NCI-H82 treated with DMSO at 0.1 percent for 48 hours (cell line): ENCODE measurements at regions not wholly inside any gene's neighbourhood (a gene's known extent, or its start where the extent isn't known, plus 50 kb on each side); places are given as distances from the start of the nearest gene placed in this dataset.
"Not testable (repeated sequence)": the region's sequence is repeated elsewhere in the genome, so short reads cannot be mapped to it uniquely, and the experiment has no call there.

Experiments
- DNase-seq: peaks from one replicate; lab custom pipeline; 2025; ENCODE audit not compliant: unreplicated experiment; lab: John Stamatoyannopoulos, UW

- DNase-seq = no peak
Observed at GRCh38 chrX:7640392-7640791, 202.6 kb upstream of the VCX start.

GRCh38 chrX:7638078-7638710 lies 204.8 kb upstream of the VCX start:
- DNase-seq = no peak

- DNase-seq = no peak
Observed at GRCh38 chrX:7637066-7637465, 205.9 kb upstream of the VCX start.

- DNase-seq = no peak
Observed at GRCh38 chrX:7635604-7636003, 207.4 kb upstream of the VCX start.

GRCh38 chrX:7620560-7620959 lies 222.4 kb upstream of the VCX start:
- no peak for DNase-seq

GRCh38 chrX:7617994-7618393 lies 225.0 kb upstream of the VCX start:
- no peak for DNase-seq

GRCh38 chrX:7614616-7615015 lies 228.4 kb upstream of the VCX start:
- no peak for DNase-seq

- DNase-seq = not testable (repeated sequence)
Observed at GRCh38 chrX:7608625-7609024, 234.3 kb upstream of the VCX start.

GRCh38 chrX:7606039-7606652 lies 236.8 kb upstream of the VCX start:
- no peak for DNase-seq

- no peak for DNase-seq
Observed at GRCh38 chrX:7603387-7603786, 239.6 kb upstream of the VCX start.

- DNase-seq = no peak
Observed at GRCh38 chrX:7596822-7597221, 246.1 kb upstream of the VCX start.

- not testable (repeated sequence) for DNase-seq
Observed at GRCh38 chrX:7593370-7593769, 249.6 kb upstream of the VCX start.

GRCh38 chrX:7586126-7586525 lies 256.8 kb upstream of the VCX start:
- peak; percentile 0 for DNase-seq

GRCh38 chrX:7582191-7582590 lies 260.8 kb upstream of the VCX start:
- DNase-seq = no peak

GRCh38 chrX:7580127-7580526 lies 262.8 kb upstream of the VCX start:
- no peak for DNase-seq

- no peak for DNase-seq
Observed at GRCh38 chrX:7574325-7574724, 268.6 kb upstream of the VCX start.

GRCh38 chrX:7570432-7571029 lies 272.4 kb upstream of the VCX start:
- DNase-seq = no peak

GRCh38 chrX:7568597-7568996 lies 274.4 kb upstream of the VCX start:
- no peak for DNase-seq

GRCh38 chrX:7568130-7568529 lies 274.8 kb upstream of the VCX start:
- DNase-seq = no peak

GRCh38 chrX:7552760-7553159 lies 290.2 kb upstream of the VCX start:
- DNase-seq = no peak

- no peak for DNase-seq
Observed at GRCh38 chrX:7546551-7547080, 296.4 kb upstream of the VCX start.

GRCh38 chrX:7545564-7545963 lies 297.4 kb upstream of the VCX start:
- no peak for DNase-seq
